ENCODE measurements at regions not wholly inside any gene's neighbourhood (a gene's known extent, or its start where the extent isn't known, plus 50 kb on each side); places are given as distances from the start of the nearest gene placed in this dataset.

DNA sequence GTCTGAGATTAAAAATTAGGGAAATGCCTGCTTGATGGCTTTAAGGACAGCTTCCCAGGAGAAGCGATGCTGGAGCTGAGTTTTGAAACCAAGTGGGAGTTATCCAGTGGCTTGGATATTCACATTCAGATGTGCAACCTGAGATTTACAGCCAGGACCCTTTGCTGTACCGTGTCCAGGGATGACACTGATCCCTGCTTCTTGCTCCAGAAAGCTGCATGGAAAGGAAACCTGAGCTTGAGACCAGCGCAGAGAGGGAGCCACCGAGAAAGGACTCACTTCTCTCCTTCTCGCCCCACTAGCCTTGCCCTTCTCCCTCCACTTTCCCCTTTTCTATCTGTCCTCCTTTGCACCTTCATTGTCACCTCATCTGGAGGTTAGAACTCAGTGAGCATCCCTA is 254.5 kb upstream of the PPARGC1A start:
- no peak for DNase-seq

- no peak for DNase-seq
Observed at GRCh38 chr4:24143741-24144140, 253.9 kb upstream of the PPARGC1A start.

DNA sequence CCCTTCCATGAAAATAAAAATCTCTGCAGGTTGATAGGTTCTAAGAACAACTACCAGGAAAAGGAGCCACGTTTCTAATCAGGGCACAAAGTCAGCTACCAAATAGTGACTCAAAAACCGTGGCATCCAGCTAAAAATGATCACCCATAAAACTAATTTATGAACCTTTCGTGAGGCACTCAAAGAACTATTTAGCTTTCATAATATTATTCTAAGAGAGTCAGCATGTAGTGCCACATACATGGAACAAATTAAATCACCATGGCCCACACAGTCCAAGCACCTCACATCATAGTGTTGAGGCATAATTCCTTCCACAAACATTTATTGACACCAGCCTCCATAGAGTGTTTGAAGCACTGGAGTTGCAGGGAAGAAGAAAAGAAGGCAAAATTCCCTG is 252.0 kb upstream of the PPARGC1A start:
- DNase-seq: no peak

- DNase-seq: no peak
Observed at GRCh38 chr4:24140892-24141291, 251.0 kb upstream of the PPARGC1A start.

DNA sequence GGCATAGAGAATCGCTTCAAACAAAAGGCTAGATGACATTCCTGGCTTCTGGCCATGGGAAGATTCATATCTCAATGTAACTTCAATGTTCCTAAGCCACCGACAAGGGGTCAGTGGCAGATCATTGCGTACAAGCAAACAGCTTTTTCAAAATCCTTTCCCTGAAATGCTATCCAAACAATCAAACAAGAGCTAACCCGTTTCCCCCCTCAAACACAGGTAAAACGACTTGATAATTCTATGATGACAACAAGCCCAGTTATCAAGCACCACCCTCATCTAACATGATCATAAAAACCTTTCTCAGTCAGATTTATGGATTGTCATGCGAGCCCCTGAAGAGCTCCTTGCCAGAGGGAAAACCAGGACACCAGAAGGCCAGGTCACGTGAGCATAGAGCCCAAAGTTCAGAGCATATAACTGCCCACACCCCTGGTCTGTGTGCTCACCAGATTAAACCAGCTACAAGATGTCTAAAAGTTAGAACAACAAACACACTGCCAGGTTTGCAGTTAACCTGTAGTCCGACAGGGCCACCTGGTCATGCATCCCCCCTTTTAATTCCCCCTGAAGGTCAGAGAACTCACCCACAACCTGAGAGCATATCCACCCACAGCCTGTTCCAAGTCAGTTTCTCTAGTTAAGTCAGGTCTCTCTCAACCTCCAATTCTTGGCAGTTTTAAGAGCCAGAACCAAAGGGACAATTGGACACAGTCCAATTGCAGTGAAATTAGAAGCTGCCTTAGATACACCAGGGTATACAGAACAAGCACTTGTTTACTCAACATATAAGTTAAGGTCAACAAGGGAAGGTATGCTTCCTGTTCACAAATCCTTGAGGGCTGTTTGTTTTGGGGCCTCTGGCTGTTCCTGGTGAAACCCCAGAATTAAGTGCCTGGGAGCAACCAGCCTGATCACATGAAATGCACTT is 248.1 kb upstream of the PPARGC1A start:
- no peak for DNase-seq

GRCh38 chr4:24131954-24132673 is 242.3 kb upstream of the PPARGC1A start:
- DNase-seq: no peak

DNA sequence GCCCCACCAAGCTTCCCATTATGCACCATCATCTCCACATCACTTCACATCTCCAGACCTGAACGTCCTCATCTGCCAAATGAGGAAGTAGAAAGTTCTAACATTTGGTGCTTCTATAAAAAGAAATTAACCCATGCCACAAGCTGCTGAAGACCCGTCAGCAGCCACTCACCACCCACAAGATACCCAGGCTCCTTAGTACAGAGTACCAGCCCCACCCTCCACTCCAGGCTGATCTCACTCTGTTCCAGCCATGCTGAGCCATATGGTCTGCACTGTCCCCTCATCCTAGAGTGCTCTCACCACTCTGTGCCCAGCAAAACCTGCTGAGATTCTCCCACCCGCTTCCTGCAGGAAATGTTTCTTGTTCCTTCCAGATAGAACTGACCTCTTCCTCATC is 240.8 kb upstream of the PPARGC1A start:
- no peak for DNase-seq

DNA sequence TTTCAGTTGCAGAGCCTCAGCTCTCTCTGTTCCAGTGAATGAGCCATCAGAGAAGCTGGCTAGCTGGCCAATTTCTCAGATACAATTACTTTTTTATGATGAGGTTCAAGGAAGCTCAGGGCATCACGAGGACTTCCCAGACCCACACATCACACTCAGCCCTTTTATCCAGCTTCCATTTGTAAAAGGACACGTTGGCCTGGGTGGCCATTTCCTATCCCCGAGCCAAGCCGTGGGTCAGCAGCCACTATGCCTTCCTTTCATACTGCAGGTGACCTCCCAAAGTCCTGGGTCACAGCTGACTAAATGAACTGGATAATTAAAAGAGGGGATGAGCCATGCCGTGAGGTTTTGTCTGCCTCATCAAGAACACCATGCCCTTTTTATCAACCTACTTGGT is 236.9 kb upstream of the PPARGC1A start:
- DNase-seq: no peak

DNA sequence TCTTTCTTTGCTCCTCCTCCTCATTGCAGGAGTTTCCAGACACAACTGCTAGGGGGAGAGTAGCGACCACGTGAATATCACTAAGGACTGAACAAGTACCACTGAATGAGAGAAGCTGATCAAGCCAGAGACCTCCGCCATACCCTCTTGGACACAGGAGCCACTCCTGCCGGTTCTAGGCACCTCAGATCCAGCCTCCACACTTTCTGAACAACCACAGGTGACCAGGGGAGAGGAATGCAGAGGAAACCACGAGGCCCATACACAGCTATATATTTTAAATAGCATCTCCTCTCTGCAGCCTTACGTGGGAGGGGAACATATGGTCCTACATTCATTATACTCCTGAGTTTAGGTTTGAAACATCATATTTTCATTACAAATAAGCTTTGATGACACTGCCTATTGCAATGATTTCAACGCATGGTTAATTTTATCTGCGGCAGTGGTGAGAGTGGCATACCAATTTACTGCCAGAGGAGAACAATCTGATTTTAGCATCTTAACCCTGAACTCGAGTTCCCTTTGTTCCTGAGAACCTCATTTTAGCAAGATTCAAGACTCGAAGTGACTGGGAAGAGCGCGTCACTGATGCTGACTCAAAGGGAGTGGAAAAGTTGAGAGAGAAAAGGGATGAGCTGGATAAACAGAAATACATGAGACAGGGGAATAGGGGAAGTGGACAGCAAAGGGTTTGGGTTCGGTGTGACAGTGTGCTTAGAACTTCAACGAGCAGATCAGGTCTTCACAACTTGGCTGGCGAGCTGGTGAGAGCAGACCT is 231.7 kb upstream of the PPARGC1A start:
- DNase-seq: no peak

DNA sequence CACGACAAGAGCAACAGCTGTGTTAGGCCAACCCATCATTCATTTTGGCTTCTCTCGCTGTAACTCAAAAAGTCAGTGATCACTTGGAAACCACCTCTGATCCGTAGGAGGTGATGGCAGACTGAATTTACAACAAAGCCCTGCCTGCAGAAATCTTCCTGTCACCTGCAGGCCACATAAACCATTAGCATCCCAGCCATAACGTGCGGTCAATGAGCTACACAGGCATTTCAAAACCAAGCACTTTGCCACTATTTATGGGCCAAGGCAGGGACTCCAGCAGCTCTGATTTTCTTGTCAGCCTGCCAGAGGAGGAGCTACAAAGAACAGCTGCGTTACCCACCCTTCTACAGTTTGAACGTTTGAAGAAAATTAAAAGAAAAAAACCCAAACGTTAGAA is 228.1 kb upstream of the PPARGC1A start:
- DNase-seq: no peak

GRCh38 chr4:24116107-24116506 is 226.3 kb upstream of the PPARGC1A start:
- DNase-seq: no peak

DNA sequence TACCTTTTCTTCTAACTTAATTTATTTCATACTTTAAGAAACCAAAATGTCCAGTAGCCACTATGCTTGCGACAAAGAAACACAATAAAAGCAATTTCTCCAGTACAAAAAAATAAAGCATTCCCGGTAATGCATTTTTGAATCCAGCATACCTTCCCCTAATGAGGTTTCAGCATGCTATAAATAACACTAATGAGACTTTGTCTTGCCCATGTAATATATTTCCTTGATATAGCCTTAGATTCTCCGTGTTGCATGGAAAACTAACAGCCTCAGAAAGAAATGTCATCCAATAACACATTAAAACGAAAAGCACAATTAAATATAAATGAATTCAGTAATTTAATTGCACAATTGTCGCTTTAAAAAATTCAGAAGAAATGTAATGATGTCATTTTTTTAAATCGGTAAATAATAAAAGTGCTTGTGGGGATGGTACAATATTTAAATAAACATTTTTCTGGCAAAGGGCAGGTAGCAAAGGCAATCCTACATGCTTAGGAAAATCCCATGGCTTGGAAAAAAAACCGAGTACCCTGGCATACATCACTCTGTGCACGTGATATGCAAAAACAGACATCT is 225.2 kb upstream of the PPARGC1A start:
- DNase-seq: no peak

DNA sequence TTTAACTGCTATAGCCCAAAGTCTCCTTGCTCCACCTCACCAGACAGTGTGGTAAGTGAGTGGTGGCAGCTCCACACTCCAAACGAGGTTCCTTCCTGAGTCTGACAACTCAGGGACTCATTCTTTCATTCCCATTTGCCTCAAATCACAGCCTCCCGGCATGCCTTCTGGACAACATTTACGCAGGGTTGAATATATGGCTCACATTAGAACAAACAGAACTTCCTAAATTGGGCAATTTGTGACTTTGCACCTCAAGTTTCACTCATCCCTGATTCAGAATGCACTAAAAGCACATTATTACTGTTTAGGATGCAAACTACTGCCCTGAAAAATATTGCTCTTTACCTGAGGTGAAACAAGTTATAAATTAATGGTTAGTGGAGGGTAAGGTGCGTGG is 224.6 kb upstream of the PPARGC1A start:
- no peak for DNase-seq

GRCh38 chr4:24112466-24112865 is 222.6 kb upstream of the PPARGC1A start:
- no peak for DNase-seq

- no peak for DNase-seq
Observed at GRCh38 chr4:24108567-24108966, 218.7 kb upstream of the PPARGC1A start.

DNA sequence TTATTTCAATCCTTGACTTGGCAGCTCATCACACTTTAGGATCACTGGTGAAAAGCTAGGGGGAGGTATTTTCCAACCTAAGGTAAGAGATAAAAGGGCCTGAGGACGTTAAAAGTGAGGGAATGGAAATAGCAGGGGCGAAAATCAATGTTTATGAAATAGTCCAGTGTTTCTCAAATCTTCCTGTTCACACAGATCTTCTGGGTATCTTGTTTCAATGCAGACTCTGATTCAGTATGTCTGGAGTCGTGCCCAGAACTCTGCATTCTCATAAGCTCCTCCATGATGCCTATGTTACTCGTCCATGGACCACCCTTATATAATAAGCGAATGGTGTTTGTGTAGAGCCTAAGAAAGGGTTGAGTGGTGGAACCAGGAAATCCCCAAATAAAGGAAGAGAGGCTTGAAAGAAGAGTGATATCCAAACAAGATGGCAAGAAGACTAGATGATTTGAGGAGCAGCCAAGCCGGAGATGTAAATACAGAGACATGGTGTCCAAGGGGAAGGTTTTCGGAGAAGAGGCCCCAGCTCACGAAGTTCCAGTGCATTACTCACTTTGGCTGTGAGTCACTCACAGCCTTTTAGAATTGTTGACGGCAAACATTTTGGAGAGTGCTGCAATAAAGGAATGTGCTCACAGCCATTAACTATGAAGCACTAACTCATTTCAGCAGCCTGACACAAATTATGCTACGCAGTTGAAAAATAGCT is 215.6 kb upstream of the PPARGC1A start:
- no peak for DNase-seq

- no peak for DNase-seq
Observed at GRCh38 chr4:24104158-24104565, 214.3 kb upstream of the PPARGC1A start.

GRCh38 chr4:24103434-24104157 is 213.7 kb upstream of the PPARGC1A start:
- DNase-seq: no peak

GRCh38 chr4:24102621-24103020 is 212.8 kb upstream of the PPARGC1A start:
- DNase-seq: no peak

GRCh38 chr4:24096603-24097002 is 206.8 kb upstream of the PPARGC1A start:
- DNase-seq: no peak

- DNase-seq: no peak
Observed at GRCh38 chr4:24094726-24095125, 204.9 kb upstream of the PPARGC1A start.

DNA sequence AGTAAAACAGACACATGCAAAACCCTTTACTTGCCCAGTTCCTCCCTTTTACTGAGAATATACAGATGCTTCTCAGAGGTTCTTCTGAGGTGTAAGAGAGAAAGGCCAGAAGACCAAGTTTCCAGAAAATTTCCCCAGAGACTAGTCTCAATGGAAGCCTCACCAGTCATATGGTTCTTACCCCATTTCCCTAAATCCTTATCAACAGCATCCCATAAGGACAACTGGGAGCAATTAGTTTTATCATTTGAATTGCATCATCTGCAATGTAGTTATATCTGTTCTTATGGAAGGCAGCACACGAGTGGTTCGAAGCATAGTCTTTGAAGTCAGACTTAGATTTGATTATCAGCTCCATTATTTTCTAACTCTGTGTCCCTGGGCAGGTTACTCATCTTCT is 203.6 kb upstream of the PPARGC1A start:
- DNase-seq: no peak

Measured in COR-L47 (cell line).